ENCODE measurements at regions not wholly inside any gene's neighbourhood (a gene's known extent, or its start where the extent isn't known, plus 50 kb on each side); places are given as distances from the start of the nearest gene placed in this dataset.

GRCh38 chr12:89965993-89966392 lies 257.4 kb upstream of the ATP2B1 start:
- TF ChIP-seq POLR2A (IDR thresholded peaks at IDR 0.05; ENCODE audit: low read depth, low read length), result no peak
- TF ChIP-seq CTCF (IDR thresholded peaks at IDR 0.05; ENCODE audit: extremely low read depth in 1 of 2, insufficient read depth in 1 of 2, low read depth in 1 of 2, low read length in 2 of 2), result no peak
- TF ChIP-seq FOS (IDR thresholded peaks at IDR 0.05; ENCODE audit: borderline replicate concordance, insufficient read depth, low read length), result no peak
- TF ChIP-seq POLR2AphosphoS5 (IDR thresholded peaks at IDR 0.05; ENCODE audit: insufficient read depth, low read depth, low read length), result no peak
